CD4-positive, alpha-beta T cell treated with Interleukin-2 at 100 ng/mL for 4 hours (primary cell): ENCODE measurements at regions not wholly inside any gene's neighbourhood (a gene's known extent, or its start where the extent isn't known, plus 50 kb on each side); places are given as distances from the start of the nearest gene placed in this dataset.
"Not testable (repeated sequence)": the region's sequence is repeated elsewhere in the genome, so short reads cannot be mapped to it uniquely, and the experiment has no call there.

Experiments used
- DNase-seq: peaks from one replicate; pipeline ENCODE4 v3.0.0-alpha.2; 2020; ENCODE audit warnings: low spot score

DNA sequence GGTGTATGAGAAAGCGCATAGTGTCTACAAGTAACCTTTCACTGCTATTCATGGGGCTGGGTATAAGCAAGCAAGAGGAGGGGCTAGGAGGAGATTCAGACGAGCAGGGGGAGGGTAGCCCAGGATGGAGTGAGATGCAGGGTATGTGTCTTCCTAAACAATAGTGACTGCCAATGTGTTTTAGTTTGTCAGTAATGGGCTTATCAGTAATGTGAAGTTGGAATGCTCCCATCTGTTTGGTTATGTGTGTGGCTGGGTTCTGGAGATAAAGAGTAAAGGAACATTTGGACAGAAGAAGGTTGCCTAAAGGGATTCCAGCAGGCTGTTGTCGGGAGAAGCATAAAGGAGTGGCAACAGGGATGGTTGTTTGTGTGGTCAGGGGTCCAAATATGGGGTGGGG, 62.7 kb upstream of the EZR start:
- not testable (repeated sequence) for DNase-seq

DNA sequence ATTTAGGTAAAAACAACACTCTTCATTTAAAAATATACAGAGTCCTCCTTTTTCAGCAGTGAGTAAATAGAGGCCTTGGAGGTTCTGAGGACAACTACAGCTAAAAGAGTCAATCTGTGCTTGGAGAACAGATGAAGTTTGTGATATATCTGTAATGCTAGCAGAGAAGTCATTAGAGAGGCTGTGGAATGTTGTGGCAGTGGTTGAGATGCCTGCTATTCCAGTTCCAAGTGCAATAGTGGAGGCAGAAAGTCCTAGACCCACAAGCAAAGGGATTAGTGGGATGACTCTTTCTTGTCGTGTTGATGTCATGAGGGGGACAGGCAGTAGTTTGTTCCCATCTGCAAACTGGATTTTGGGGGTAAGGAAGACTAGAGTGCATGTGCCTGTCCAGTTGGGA, 62.1 kb upstream of the EZR start:
- DNase-seq, result not testable (repeated sequence)

DNA sequence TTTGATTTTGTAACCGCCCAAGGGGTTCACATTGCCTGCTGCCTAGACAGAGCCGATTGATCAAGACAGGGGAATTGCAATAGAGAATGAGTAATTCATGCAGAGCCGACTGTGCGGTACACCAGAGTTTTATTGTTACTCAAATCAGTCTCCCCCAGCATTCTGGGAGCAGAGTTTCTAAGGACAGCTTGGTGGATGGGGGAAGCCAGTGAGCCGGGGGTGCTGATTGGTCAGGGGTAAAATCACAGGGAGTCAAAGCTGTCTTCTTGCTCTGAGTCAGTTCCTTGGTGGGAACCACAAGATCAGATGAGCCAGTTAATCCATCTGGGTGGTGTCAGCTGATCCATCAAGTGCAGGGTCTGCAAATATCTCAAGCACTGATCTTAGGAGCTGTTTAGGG, 60.0 kb upstream of the EZR start:
- DNase-seq, result peak; percentile 49

DNA sequence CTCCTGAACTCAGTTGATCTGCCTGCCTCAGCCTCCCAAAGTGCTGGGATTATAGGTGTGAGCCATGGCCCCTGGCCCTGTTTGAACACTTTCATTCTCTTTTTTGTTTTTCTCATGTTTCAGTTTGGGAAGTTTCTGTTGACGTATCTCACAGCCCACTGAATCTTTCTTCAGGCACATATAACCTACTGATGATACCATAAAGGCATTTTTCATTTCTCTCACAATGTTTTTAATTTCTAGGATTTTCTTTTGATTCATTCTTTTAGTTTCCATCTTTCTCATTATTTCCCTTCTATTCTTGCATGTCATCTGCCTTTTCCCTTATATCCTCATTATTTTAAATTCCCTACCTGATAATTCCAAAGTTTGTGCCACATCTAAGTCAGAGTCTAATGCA, 58.5 kb upstream of the EZR start:
- no peak for DNase-seq

DNA sequence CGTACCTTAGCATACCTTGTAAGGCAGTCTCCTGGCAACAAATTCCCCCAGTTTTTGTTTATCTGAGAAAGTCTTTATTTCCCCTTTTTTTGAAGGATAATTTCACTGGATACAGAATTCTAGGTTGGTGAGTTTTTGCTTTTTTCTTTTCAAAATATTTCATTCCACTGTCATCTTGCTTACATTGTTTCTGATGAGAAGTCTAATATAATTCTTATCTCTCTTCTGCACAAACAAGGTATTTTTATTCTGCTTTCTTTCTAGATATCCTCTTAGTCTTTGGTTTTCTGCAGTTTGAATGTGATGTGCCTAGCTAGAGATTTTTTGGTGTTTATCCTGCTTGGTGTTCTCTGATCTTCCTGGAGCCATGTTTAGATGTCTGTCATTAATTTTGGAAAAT, 57.7 kb upstream of the EZR start:
- DNase-seq, result no peak

DNA sequence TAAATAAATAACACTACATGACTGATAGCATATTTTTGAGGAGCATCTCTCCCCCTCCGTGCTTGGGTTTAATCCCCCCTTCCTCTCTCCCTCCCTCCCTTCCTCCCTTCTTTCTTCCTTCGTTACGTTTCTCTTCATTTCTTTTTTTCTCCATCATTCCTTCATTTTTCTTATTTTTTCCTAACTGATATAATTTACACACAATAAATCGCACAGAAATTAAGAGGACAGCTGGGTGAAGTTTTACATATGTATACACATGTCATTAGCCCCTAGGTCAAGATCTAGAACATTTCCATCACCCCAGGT, 51.4 kb upstream of the EZR start:
- DNase-seq, result no peak

DNA sequence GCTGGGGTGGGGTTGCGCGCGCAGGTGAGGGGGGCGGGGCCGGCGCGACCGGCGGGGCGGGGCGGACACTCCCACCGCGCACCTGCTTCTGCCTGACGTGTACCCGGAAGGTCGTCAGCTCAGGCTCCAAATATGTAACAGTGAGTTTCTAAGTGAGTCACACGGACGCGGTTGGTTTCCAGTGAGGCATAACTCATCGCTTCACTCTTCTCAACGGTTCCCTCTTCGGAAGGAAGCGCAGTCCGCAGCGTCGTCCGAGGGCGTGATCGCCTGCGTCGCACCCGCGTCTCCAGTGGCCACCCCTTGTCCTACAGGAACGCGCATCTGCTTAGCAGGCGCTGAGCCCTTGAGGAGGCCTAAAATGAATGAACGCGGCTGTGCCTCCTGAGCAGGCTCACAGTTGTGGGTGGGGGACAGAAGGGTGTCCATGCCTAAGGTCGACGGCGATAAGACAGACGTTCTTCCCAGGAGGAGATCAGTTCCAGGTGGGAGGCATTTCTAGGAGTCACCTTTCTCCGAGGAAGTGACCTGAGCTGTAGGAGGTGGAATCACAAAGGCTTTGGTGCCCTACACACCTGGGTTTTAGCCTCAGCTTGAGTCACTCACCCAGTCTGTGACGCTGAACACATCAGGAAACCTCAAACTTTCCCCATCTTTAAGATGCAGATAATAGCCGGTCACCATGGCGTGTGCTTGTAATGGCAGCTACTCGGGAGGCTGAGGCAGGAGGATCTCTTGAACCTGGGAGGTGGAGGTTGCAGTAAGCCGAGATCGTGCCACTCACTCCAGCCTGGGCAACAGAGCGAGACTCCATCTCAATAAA, 50.9 kb upstream of the EZR start:
- DNase-seq, result peak; percentile 97

DNA sequence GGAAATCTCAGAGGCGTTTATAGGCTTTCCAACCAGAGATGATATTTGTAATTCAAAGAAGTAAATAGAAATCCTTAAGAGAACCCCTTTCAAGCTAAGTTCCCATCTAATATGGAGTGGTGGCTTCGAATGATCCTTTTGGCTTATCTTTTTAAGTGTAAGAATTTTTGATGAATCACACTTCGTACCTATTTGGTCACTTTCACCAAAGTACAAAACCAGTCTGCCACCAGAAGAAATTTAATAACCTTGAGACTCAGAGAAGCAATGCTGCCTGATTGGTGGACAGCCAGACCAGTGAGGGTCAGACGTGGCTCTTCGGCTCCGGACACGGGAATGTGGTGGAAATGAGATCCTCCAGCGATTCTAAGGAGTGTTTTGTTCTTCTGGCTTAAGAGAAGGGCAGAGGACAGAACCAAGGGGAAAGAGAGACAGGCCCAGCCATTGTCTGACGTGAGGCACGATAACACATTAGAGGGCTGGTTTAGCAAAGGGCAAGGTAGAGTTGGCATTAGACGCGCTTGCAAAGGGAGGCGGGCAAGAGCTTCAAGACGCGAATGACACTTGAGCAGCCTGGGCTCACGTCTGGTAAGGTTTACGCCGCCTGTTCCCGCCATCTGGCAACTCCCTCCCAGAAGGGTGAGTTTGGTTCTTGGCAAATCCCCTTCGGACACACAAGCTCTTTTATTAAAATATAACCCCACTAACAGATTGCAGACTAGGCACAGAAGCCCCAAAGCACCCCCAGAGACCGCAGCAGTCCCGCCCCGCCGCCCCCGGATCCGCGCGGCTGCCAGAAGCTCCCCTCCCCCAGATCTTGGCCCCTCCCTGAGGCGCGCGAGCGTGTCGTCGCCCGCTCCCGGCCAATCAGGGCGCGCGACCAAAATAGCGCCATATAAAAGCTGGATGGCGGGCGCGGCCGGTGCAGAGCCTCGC, 50.0 kb upstream of the EZR start:
- no peak for DNase-seq
